ENCODE measurements at regions not wholly inside any gene's neighbourhood (a gene's known extent, or its start where the extent isn't known, plus 50 kb on each side); places are given as distances from the start of the nearest gene placed in this dataset.

DNA sequence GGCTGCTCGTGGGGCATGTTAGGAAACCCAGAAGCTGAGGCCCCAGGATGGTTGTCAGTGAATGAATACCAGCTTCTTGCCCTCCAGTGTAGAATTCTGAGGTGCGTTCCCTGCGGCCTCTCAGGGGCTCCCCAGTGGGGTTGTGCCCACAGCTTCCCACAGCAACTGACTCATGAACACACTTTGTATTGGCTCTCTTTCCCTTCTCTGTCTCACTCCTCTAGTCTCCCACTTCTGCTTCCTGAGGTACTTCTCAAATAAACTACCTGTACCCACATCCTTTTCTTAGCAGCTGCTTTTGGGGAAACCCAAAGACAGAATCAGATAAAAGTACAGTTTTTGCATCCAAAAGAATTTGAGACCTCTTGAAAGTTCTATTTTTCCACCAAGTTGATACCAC lies 107.7 kb upstream of the JAG1 start:
- no peak for DNase-seq (ENCODE audit: low spot score)
- Histone ChIP-seq H3K27ac (ENCODE audit: low read depth, low read length, poor library complexity, severe bottlenecking) (no peak overlapping the region), H3K9me2 (ENCODE audit: insufficient read depth, low read length) (no peaks in the 10 kb centered on the region), H3K79me2 (ENCODE audit: insufficient read depth, low read depth, low read length) (no peaks in the 10 kb centered on the region), H4K20me1 (ENCODE audit: insufficient read depth, low read length) (no peaks in the 10 kb centered on the region), H2AFZ (ENCODE audit: low read length) (no peak overlapping the region), H3K9me3 (ENCODE audit: low read length) (no peaks in the 10 kb centered on the region), H3K4me1 (ENCODE audit: insufficient read depth, low read length, poor library complexity, severe bottlenecking) (no peaks in the 10 kb centered on the region), H3K36me3 (ENCODE audit: insufficient read depth, low read length) (no peaks in the 10 kb centered on the region), H3K4me3 (ENCODE audit: low read depth, low read length, poor library complexity, severe bottlenecking) (no peak overlapping the region), H3K4me2 (ENCODE audit: low read length) (no peak overlapping the region)
- no TSS peak for BruUV-seq (replicated peaks)
- TF ChIP-seq, protein P1, sequence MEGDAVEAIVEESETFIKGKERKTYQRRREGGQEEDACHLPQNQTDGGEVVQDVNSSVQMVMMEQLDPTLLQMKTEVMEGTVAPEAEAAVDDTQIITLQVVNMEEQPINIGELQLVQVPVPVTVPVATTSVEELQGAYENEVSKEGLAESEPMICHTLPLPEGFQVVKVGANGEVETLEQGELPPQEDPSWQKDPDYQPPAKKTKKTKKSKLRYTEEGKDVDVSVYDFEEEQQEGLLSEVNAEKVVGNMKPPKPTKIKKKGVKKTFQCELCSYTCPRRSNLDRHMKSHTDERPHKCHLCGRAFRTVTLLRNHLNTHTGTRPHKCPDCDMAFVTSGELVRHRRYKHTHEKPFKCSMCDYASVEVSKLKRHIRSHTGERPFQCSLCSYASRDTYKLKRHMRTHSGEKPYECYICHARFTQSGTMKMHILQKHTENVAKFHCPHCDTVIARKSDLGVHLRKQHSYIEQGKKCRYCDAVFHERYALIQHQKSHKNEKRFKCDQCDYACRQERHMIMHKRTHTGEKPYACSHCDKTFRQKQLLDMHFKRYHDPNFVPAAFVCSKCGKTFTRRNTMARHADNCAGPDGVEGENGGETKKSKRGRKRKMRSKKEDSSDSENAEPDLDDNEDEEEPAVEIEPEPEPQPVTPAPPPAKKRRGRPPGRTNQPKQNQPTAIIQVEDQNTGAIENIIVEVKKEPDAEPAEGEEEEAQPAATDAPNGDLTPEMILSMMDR (conservative IDR thresholded peaks at IDR 0.05; ENCODE audit: low read length): no peak
- TF ChIP-seq EZH2phosphoT487 (IDR thresholded peaks at IDR 0.05; ENCODE audit: borderline replicate concordance, low read depth, low read length): no peak
- intact Hi-C loops (cut with micrococcal nuclease; ENCODE audit: unreplicated experiment): no loop called here
- ChIA-PET POLR2A (interaction anchor here (0.6 kb wide), 1 partner anchor 740 kb away, joined by 3 read pairs; no protein-coding TSS in a partner anchor), CTCF (ENCODE audit: unreplicated experiment) (no interaction called here)

DNA sequence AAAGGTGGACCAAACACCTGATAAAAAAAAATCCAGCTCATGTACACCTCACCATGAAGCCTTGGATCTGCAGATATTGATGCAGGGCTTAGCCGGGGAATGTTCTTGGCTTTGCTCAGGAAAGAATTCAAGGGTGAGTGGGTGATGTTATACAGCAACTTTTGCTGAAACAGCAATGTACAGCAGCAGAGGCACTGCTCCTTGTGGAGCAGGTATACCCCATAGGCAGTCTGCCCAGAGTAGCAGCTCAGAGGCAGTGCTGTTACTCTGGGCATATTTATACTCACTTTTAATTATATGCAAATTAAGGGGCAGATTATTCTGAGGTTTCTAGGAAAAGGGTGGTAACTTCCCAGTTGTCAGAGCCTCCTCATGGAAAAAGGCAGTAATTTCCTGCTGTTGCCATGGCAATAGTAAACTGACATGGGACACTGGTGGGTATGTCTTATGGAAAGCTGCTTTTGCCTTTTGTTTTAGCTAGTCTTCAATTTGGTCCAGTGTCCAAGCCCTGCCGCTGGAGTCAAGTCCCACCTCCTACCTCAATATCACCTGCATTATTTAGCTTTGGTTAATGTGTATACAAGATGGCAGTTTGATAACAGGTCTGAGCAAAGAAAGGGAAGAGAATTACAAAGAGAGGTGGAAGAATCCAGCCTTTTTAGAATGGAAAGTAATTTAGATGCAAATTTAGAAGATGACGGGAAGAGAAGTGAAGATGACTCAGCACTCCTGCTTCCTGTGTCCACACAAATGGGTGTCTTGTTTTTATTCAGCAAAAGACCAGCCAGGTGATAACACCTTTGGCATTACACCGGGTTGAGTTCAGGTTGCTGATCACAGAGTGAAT lies 110.1 kb upstream of the JAG1 start:
- TF ChIP-seq, protein P1 (conservative IDR thresholded peaks at IDR 0.05; ENCODE audit: low read length): no peak
- TF ChIP-seq EZH2phosphoT487 (IDR thresholded peaks at IDR 0.05; ENCODE audit: borderline replicate concordance, low read depth, low read length): no peak
- no peaks in the 10 kb centered on the region for H3K9me2 ChIP-seq (ENCODE audit: insufficient read depth, low read length)
- H3K9me3 ChIP-seq (ENCODE audit: low read length): no peaks in the 10 kb centered on the region
- no peaks in the 10 kb centered on the region for H3K79me2 ChIP-seq (ENCODE audit: insufficient read depth, low read depth, low read length)
- ChIA-PET CTCF (ENCODE audit: unreplicated experiment) (no interaction called here), POLR2A (no interaction called here)
- H4K20me1 ChIP-seq (ENCODE audit: insufficient read depth, low read length): no peaks in the 10 kb centered on the region
- no TSS peak for BruUV-seq (replicated peaks)
- no peak for DNase-seq (ENCODE audit: low spot score)
- intact Hi-C loops (cut with micrococcal nuclease; ENCODE audit: unreplicated experiment): no loop called here
- H3K36me3 ChIP-seq (ENCODE audit: insufficient read depth, low read length): no peaks in the 10 kb centered on the region
- H3K4me1 ChIP-seq (ENCODE audit: insufficient read depth, low read length, poor library complexity, severe bottlenecking): no peaks in the 10 kb centered on the region
- no peak overlapping the region for H3K4me2 ChIP-seq (ENCODE audit: low read length)
- H3K4me3 ChIP-seq (ENCODE audit: low read depth, low read length, poor library complexity, severe bottlenecking): no peak overlapping the region
- no peak overlapping the region for H2AFZ ChIP-seq (ENCODE audit: low read length)
- no peak overlapping the region for H3K27ac ChIP-seq (ENCODE audit: low read depth, low read length, poor library complexity, severe bottlenecking)

DNA sequence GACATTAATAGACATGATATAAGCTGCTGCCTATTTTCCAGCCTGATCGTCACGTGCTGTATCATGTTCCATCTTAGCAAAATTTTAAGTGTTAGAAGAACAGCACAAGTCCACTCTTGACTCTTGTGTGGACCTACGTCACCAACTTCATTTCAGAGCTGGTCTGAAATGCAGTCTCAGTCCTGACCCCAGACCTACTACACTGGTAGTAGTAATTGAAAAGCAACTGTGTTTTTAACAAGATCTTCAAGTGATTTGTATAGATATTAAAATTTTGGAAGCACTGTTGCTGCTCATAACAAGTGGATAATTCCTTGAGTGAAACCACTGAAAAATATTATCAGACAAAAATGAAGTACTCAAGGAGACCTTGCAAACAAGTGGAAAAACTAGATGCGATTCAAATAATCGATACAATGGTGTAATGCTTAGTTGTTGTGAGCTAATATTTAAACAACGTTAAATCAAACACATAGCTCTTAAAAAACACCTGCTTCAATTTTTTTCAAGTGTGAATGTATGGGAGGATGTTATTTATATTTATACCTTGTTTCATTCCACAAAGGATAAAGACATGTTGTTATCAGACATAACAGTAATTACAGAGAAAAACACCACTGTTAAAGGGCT lies 110.9 kb upstream of the JAG1 start:
- intact Hi-C loops (cut with micrococcal nuclease; ENCODE audit: unreplicated experiment): no loop called here
- H3K36me3 ChIP-seq (ENCODE audit: insufficient read depth, low read length): no peaks in the 10 kb centered on the region
- DNase-seq (ENCODE audit: low spot score): no peak
- H3K4me1 ChIP-seq (ENCODE audit: insufficient read depth, low read length, poor library complexity, severe bottlenecking): no peaks in the 10 kb centered on the region
- no peaks in the 10 kb centered on the region for H3K9me2 ChIP-seq (ENCODE audit: insufficient read depth, low read length)
- no peaks in the 10 kb centered on the region for H4K20me1 ChIP-seq (ENCODE audit: insufficient read depth, low read length)
- TF ChIP-seq, protein P1 (conservative IDR thresholded peaks at IDR 0.05; ENCODE audit: low read length): no peak
- no peak for TF ChIP-seq EZH2phosphoT487 (IDR thresholded peaks at IDR 0.05; ENCODE audit: borderline replicate concordance, low read depth, low read length)
- H3K27ac ChIP-seq (ENCODE audit: low read depth, low read length, poor library complexity, severe bottlenecking): no peak overlapping the region
- no peaks in the 10 kb centered on the region for H3K9me3 ChIP-seq (ENCODE audit: low read length)
- H3K4me2 ChIP-seq (ENCODE audit: low read length): no peak overlapping the region
- H3K79me2 ChIP-seq (ENCODE audit: insufficient read depth, low read depth, low read length): no peaks in the 10 kb centered on the region
- H3K4me3 ChIP-seq (ENCODE audit: low read depth, low read length, poor library complexity, severe bottlenecking): no peak overlapping the region
- CTCF ChIA-PET (ENCODE audit: unreplicated experiment): no interaction called here
- no TSS peak for BruUV-seq (replicated peaks)
- POLR2A ChIA-PET: interaction anchor here (0.7 kb wide), 1 partner anchor 21 kb away, joined by 4 read pairs; no protein-coding TSS in a partner anchor
- no peak overlapping the region for H2AFZ ChIP-seq (ENCODE audit: low read length)
